GM18511 (cell line): ENCODE measurements at regions not wholly inside any gene's neighbourhood (a gene's known extent, or its start where the extent isn't known, plus 50 kb on each side); places are given as distances from the start of the nearest gene placed in this dataset.

Experiments used
- ATAC-seq: cut with Tn5 transposase; IDR thresholded peaks from one replicate; pipeline ENCODE4 v1.9.1; 2021; ENCODE audit warnings: mild to moderate bottlenecking, moderate library complexity; ENCODE audit not compliant: unreplicated experiment

DNA sequence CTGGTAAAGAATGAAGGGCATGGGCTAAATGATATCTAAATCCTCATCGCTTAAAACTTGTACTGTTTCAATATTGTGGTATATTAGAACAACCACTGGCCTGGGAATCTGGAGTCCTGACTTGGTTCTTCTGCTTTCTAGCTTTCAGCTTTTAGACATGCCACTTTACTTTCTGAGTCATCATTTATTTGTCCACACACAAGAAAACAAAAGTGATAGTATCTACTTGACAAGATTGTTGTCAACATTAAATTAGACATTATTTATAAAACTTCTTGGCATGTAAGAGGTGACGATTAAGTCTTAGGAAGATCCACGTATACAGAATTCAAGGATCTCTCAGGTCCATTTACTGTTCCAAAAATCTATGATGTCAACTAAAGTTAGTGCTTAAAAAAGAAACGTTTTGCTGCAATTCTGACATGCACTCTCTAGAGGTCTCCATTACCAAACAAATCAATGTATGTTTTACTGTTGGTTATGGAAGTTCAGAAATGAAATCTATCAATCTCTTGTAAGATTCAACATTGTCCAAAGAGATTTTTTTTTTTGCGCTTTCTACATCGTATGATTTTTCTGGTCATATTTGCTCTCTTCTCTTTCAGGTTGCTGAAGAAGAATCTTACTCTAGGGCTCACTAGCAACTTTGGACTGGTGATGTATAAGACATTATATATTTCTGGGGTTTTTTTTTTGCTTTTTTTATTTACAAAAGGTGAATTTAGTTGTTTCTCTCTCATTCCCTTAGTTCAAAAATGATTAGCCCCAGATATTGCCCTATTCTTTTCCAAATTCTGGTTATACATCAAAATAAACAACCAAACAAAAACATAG lies 53.6 kb upstream of the DYNC1I1 start:
- ATAC-seq = no peak

DNA sequence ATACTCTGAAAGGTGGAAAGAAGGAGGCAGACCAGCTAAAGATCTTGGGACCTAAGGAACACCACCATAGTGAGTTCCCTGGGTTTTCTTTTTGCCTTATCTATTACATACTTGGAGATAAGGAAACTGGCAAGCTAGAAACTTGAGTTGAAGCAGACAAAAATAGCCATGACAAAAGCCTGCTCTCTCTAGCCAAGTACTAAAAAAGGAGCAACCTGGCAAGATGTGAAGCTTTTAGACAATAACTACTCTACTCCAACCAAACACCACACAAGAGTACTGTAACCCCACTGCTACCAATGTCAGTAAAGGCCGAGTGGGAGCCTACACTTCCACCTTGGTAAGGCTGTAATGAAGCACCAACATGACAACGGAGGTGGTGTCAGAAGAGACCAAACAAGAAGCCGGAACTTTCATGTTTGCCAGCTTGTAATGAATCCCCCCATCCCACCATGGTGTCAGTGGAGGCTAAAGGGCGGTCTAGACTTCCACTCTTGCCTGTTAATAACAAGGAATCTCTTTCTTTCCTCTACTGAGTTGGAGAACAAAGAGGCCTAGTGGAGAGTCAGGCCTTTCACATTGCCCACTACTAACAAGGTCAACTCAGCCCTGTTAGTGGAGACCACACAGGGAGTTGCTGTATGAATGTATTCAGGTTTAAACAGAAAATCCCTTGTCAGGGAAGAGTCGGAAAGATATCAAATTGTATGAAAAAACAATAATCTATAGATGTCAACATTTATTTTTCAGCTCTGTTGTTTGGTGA lies 55.8 kb upstream of the DYNC1I1 start:
- no peak for ATAC-seq

DNA sequence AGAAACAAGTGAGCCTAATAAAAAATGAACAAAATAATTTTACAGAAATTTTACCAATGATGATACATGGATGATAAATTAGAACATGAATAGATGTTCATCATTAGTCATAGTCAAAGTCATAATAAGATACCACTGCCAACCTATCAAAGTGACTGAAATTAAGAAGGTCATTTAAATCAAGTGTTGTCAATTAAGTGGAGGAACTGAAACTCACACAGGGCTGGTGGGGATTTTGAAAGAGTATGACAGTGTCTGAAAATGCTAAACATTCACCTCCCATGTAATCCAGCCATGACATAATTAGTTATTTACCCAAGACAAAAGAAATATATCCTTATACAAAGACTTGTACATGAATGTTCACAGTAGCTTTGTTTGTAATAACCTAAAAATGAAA lies 57.1 kb upstream of the DYNC1I1 start:
- ATAC-seq = peak; percentile 94

DNA sequence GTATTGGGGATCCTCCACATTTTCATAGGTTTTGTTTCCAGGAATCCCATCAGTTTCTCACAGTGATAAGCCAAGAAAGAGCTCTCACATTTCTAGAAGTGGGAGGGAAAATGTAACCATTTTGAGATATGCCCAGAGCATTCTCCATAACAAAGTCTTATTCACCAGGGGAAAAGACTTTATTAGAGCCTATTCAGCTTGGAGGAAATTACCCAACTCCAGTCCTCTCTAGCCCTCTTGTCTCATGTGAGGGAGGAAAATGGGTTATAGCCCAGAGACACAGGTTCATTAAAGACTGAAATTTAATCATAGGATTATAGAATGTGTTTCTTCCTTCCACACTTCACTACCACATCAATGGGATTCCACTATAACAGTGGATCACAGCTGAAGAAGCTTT lies 61.6 kb upstream of the DYNC1I1 start:
- ATAC-seq = no peak

DNA sequence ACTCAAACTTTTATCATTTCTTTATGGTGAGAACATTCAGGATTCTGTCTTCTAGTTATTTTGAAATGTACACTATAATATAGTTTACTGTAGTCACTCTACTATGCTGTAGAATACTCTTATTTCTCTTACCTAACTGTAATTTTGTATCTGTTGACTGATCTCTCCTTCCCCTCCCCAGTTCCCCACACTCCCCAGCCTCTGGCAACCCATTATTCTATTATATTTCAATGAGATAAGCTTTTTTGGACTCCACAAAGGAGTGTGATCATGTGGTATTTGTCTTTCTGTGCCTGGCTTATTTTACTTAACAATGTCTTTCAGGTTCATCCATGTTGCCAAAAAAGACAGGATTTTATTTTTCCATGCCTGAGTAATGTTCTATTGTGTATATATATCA lies 71.4 kb upstream of the DYNC1I1 start:
- ATAC-seq = no peak

DNA sequence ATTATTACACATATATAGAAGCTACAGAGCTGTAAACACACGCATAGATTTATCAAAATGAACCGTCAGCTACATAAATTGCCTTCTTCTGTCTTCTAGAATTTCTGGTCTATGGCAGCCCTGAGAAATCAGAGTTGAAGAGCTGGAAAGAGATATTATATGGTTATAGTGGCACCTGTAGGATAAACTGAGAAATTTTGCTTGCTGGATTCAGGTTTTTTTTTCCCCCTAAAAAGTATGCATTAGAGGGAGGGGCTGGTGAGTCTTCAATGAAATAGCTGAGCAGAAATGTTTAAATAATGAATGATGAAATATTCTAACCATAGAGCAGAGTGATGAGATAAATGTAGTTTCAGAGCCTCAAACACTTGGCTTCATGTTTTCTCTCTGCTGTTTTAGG lies 78.0 kb upstream of the DYNC1I1 start:
- ATAC-seq = no peak

DNA sequence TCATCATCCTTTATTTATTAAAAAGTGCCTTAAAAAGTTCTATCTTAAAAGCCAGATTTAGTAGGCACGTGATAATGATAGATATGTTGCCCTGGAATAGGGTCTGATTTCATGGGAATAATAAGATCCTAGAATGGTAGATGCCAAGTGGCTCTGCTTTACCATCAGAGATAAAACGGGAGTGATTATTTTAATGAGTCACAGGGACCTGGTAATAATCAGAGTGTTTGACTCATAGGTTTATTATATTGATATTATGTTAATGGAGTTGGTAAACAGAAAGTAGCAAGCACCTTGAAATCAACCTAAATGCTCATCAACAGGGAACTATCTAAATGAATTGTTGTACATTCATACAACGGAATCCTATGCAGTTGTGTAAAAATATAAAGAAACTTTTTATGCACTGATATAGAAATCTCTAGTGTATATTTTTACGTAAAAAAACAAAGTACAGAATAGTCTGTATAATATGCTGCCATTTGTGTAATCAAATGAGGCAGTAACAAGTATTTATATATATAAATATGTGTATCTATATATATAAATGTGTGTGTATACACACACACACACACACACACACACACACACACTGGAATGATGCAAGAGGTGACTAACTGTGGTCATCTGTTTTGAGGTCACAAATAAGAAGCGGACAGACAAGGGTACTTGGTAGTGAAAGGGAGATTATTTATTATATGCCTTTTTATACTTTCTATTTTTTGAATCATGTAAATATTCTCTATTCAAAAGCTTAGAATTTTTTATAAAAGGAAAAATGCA lies 78.6 kb upstream of the DYNC1I1 start:
- no peak for ATAC-seq

DNA sequence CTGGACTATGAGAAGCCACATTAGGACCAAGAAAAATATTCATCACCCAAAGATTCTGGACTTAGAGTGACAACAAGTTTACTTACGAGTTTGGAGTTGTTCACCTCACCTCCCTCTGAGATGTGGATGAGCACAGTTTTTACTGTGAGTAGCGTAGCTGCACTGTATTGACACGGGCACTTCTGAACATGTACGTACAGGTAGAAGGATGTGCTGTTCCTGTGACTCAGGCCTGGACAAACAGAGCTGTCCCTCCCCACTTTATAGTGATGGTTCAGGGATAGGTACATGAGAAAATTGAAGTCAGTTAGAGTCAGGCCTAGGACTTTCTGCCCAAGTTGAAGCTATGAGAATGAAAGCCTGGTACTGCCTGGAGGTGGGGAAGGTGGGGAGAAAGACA lies 80.9 kb upstream of the DYNC1I1 start:
- ATAC-seq = no peak

DNA sequence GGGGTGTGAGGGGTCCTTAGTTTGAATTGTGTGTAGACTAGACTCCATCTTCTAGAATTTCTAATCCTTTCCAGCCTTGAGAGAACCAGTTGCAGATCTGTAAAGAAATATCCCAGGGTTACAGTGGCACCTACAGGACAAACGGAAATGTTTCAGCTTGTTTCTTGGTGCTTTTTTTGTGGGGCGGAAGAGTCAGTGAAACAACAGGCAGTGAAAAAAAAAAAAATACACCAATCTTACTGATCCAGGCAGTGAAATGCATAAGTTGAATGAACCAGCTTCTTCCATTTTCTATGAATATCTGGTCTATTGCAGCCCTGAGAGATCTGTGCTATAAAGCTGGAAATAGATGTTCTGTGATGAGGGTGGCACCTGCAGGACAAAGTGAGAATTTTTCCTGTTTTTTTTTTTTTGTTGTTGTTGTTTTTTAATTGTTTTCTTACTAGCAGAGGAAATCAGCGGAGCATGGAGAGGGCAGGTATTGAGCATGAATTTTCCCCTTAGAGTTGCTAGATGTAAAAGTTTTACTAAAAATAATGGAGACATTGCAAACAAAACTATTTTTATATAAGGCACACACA lies 81.9 kb upstream of the DYNC1I1 start:
- peak; percentile 76 for ATAC-seq

DNA sequence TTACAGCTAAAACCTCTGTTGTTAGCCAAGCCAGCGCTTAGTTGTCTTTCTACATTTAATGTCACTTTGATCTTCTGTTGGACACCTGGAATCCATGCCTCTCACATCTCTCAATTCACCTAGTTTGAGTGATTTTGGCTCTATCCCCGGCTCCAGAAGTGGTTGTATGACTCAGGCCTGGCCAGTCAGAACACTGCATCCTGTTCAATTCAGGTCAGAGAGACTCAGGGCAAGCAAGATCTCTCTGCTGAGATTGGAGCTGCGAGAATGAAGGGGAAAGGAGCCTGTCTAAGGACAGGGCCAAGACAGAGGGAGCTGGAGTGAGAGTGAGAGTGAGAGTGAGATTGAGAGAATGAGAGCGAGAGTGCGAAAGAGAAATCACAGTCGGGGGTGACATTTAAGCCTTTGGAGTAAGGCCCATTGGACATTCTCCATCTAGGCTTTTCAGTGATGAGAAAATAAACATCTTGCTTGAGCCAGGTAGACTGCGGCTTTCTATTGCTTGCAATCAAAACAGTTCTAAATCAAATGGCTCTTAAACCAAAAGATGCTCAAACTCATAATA lies 83.3 kb upstream of the DYNC1I1 start:
- no peak for ATAC-seq

DNA sequence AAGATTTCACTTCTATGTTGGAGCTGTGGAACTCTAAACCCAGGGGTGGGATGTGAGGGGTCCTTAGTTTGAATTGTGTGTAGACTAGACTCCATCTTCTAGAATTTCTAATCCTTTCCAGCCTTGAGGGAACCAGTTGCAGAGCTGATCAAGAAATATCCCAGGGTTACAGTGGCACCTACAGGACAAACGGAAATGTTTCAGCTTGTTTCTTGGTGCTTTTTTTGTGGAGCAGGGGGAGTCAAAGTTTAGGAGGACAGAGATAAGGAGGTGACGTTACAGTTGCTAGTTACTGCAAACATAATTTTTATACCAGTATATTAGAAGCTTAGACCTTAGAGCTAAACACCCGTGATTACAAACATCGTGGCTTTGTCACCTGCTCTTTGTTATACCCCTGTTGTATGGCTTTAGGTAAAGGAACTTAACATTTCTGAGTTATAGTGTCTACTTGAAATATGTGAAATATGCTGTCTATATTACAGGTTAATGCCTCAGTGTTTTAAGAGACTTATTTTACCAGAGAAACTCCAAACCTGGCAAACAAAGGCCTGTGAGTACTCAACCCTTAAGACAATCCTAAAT lies 84.5 kb upstream of the DYNC1I1 start:
- ATAC-seq = peak; percentile 37

DNA sequence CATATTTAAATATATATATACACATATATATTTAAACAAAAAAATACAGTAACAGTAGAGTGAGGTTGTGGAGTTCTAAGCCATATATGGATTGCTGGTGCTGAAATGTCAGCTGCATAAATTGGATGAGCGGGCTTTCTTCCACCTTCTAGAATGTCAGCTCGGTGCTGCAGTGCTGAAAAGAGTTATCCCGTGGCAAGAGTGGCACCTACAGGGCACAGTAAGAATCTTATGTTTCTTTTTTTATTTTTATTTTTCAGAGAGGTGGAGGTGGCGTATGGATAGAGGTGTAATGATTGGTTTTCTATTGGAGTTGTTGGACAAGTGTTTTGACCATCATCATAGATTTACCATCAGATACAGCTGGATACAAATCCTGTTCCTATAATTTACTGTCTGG lies 86.2 kb upstream of the DYNC1I1 start:
- peak; percentile 56 for ATAC-seq

DNA sequence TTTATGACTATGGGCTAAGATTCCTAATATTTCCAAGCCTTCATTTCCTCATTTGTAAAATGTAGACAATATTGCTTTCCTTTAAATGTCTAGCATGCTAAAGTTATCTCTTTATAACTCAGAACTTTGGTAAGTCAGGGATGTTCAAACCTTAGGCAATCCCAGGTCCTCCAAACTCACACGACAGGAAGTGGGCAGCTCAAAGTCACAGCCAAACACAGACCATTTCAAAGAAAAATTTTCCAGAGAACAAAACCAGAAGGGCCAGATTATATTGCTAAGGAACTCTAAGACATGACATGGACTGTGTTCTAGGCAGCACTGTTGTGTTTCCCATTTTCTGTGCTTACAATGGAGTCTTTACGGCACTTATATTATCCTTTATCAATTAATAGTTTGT lies 87.8 kb upstream of the DYNC1I1 start:
- no peak for ATAC-seq

DNA sequence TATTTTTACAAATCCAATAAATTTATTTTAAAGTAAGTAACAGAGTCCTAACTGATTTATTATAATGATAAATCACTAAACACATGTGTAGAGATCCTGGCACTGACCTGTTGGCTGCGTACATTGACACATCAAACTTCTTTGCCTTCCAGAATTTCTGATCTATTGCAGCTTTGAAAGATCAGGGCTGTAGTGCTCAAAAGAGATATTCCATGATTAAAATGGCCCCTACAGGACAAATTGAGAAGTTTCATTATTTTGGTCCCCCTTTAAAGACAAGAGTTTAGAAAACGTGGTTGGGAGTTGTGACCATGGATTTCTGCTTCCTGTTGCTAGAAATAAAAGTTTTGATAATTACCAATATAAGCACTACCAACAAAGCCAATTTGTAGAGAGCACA lies 87.7 kb upstream of the PDK4 start:
- no peak for ATAC-seq

DNA sequence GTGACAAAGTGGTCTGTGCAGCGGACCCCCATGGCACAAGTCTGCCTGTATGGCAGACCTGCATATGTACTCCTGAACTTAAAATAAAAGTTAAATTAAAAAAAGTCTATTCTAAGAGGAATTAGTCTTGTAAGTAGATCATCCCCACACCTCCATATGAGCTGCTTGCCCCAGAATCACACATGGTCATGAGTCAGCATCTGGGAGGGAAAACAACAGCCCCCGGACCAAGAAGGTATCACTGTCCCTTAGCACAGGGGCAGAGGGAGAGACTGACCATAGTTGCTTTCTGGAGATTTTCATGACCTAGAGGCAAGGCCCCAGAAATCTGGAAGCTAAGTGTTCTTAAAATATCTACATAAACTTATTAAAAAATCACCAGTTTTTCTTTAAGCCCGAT lies 86.6 kb upstream of the PDK4 start:
- ATAC-seq = no peak

DNA sequence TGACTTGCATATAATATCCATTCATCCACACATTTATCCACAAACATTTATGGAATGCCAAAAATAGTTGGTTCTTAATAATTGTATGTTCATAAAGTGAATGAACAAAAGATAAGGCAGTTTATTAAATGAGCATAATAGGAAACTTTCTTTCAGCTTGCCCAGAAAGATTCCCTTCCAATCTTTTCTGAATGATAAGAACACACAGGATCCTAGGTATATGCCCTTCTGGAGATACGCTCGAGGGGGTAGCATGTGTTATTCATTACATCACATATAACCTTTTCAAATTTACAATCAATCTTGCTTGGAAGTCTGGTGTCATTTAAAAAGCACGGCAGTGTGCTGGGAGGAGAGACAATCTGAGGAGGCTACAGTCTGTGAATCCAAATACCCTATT lies 80.4 kb upstream of the PDK4 start:
- no peak for ATAC-seq

DNA sequence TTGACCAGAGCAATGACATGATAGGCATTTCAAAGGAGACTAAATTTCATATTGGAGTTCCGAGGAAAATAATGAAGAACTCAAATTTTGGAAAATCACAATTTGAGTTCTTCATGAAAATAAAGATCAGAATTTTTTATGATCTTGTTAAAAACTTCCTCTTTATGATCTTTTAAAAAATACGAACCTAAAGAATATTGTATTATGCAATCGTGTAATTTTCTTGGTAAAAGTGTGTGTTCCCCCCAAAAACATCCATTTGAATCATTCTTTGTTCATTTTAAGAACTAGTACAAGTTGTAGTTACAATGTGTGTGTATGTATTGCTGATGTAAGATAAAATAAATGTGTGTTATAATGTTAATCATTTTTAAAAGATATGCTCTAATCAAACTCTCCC lies 79.3 kb upstream of the PDK4 start:
- ATAC-seq = no peak

DNA sequence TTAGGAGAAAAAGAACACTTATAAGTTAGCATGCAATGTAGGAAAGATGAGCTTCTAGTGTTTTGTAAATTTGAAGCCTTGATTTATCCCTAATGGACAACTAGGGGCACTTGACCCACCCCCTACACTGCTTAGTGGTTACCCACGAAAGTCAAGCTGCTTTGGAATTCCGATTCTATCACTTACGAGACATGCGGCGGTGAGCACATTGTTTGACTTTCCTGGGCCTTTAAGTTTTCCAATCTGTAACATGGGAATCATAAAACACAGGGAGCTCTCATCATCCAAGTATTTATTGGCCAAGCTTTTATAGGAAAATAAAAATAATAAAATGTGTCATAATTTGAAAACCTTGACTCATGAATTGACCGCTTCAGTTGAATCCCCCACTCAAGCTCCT lies 78.7 kb upstream of the PDK4 start:
- no peak for ATAC-seq

DNA sequence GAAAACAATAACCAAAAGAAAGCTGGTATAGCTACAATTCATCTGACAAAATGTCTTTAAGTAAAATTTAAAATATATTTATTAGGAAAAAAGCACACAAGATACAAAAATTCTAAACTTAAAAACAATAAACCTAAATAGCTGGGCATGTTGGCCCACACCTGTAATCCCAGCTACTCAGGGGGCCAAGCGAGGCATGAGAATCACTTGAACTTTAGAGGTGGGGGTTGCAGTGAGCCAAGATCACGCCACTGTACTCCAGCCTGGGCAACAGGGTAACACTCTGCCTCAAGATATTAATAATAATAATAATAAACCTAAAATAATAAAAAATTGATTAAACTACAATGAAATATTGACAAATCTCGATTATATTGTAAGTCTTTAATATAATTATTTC lies 77.8 kb upstream of the PDK4 start:
- no peak for ATAC-seq

DNA sequence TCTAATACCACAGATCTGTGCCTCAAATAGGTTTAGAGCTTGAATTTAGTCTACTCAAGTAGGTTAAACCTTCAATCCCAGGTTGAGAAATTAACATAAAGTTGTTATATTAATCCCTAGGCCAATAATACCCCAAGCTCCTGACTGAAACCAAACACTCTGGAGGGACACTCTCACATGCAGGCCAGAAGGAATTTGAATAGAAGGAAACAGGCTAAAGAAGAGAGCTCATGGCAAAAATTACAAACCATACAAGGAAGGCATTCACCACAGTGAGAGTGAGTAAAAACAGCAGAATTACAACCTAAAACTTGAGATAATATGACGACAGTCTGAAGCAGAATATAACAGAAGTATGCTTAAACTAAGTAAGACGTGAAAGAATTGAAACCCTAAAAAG lies 76.1 kb upstream of the PDK4 start:
- no peak for ATAC-seq

DNA sequence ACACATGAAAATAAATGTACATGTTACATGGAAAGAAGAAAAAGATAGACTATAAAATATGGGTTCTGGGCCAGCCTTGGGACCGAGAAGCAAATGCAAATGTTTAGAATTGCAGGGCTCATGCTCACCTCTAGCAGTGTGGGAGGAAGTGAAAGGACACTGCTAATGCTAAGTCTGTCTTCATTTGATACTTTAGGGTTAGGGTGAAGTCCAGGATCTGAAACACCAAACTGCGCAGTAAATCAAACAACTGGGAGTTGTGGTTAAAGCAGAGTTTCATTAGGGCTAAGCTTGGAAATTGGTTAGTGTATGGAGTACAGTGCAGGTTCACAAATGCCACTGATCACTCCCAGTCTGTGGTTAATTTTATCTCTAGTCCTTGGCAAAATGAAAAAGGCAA lies 73.2 kb upstream of the PDK4 start:
- peak; percentile 93 for ATAC-seq
